Urinary bladder (tissue), 3 donors: ENCODE measurements at regions not wholly inside any gene's neighbourhood (a gene's known extent, or its start where the extent isn't known, plus 50 kb on each side); places are given as distances from the start of the nearest gene placed in this dataset.
A peak's percentile ranks its signal among the peaks of the same experiment; 100 is the strongest.

Experiments used
- DNase-seq: peaks from one replicate; pipeline ENCODE4 v3.0.0-alpha.2; 2015; ENCODE audit errors: extremely low spot score
- H3K27ac ChIP-seq: one replicate; pipeline ENCODE4 v1.5.1; 2013; ENCODE audit warnings: low read depth, mild to moderate bottlenecking, moderate library complexity
- H3K36me3 ChIP-seq: one replicate; pipeline ENCODE4 v1.6.1; 2013; ENCODE audit warnings: mild to moderate bottlenecking, moderate library complexity; ENCODE audit not compliant: insufficient read depth
- H3K4me1 ChIP-seq: one replicate; pipeline ENCODE4 v1.6.1; 2013; ENCODE audit warnings: mild to moderate bottlenecking, moderate library complexity; ENCODE audit not compliant: insufficient read depth
- H3K4me3 ChIP-seq: one replicate; pipeline ENCODE4 v1.5.1; 2013; ENCODE audit warnings: low read depth, low read length
- WGBS: extraction: QIAGEN DNeasy Blood & Tissue Kit; methylation state at CpG from one replicate; pipeline ENCODE4 v1.1.7; 2013; 5-methylcytosine and 5-hydroxymethylcytosine counted together
- donor health status: healthy with polysubstance abuse.
- donor health status: healthy.

- Histone ChIP-seq H3K4me1 (no peaks in the 10 kb centered on the region), H3K4me3 (no peak overlapping the region), H3K36me3 (no peaks in the 10 kb centered on the region), H3K27ac (no peak overlapping the region)
- WGBS = 92% methylated on average over 14 of the region's 14 CpGs
- DNase-seq = no peak
Observed at GRCh38 chr19:29409076-29409862, 116.5 kb upstream of the VSTM2B start.

DNA sequence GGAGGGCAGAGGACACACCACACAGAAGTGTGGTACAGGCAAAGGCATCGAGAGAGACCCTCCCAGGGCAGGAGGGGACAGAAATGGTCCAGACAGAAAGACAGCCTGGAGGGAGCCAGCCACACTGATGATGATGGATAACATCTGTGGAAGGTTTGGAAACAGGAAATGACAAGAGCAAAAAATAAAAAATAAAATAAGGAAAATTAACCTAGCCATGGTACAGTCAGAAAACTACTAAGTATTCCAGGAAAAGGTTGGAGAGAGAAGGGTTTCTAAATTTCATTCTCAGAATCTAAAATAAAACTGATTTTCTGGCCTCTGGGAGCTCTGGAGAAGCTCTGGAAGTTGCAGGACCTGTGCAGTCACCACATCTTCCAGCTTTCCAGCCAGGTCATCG lies 115.2 kb upstream of the VSTM2B start:
- H3K36me3 ChIP-seq = no peaks in the 10 kb centered on the region
- WGBS = 63% methylated on average over 2 of the region's 2 CpGs
- no peak overlapping the region for H3K4me3 ChIP-seq
- DNase-seq = no peak
- H3K4me1 ChIP-seq = no peaks in the 10 kb centered on the region
- no peak overlapping the region for H3K27ac ChIP-seq

- Histone ChIP-seq H3K4me1 (no peaks in the 10 kb centered on the region), H3K4me3 (no peak overlapping the region), H3K27ac (no peak overlapping the region), H3K36me3 (no peaks in the 10 kb centered on the region)
- 51% methylated on average over 17 of the region's 17 CpGs for WGBS
- DNase-seq = peak; percentile 10
Observed at GRCh38 chr19:29411113-29411581, 114.6 kb upstream of the VSTM2B start.

- no peaks in the 10 kb centered on the region for H3K4me1 ChIP-seq
- DNase-seq = no peak
- H3K36me3 ChIP-seq = no peaks in the 10 kb centered on the region
- H3K4me3 ChIP-seq = no peak overlapping the region
- 64% methylated on average over 3 of the region's 3 CpGs for WGBS
- H3K27ac ChIP-seq = no peak overlapping the region
Observed at GRCh38 chr19:29413435-29413834, 112.4 kb upstream of the VSTM2B start.

- WGBS = 51% methylated on average over 5 of the region's 5 CpGs
- no peak overlapping the region for H3K4me3 ChIP-seq
- no peaks in the 10 kb centered on the region for H3K36me3 ChIP-seq
- no peak for DNase-seq
- H3K4me1 ChIP-seq = no peaks in the 10 kb centered on the region
- no peak overlapping the region for H3K27ac ChIP-seq
Observed at GRCh38 chr19:29415507-29415906, 110.3 kb upstream of the VSTM2B start.

DNA sequence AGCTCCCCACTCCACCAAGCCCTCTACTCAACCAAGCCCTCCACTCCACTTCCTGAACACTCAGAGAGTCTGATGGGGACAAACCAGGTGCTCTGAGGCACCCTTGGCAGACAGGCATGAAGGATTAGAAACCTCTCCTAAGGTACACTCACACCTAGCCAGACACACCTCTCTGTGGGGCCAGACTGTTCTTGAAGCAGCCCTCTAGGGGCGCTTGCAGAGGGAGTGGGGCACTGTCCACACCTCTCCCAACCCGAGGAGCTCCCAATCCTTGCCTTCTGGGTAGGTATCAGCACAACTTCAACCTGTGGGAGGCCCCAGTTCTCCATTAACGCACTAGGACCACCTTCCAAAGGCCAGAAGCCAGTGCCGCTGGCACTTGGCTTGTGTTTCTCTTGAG lies 108.7 kb upstream of the VSTM2B start:
- H3K36me3 ChIP-seq = no peaks in the 10 kb centered on the region
- DNase-seq = no peak
- WGBS = 77% methylated on average over 4 of the region's 4 CpGs
- H3K27ac ChIP-seq = no peak overlapping the region
- H3K4me3 ChIP-seq = no peak overlapping the region
- no peaks in the 10 kb centered on the region for H3K4me1 ChIP-seq

DNA sequence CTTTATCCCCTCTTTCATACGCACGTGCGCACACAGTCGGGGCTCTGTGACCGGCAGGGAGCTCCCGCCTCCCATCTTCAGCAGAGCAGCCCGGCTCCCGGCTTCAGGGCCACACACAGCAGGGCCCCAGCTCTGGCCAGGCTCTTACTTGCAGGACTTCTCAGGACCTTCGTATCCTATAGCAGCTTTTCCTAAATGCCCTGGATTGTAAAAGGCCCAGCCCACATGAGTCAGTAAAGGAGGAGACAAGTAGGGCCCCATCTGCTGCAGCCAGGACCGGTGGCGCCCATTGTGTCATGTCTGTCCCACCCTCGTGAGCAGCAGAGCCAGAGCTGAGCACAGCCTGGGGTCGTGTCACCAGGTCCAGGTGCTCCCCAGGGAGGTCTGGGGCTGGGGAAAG lies 107.6 kb upstream of the VSTM2B start:
- Histone ChIP-seq H3K36me3 (no peaks in the 10 kb centered on the region), H3K4me1 (no peaks in the 10 kb centered on the region), H3K4me3 (no peak overlapping the region), H3K27ac (no peak overlapping the region)
- 59% methylated on average over 13 of the region's 13 CpGs for WGBS
- DNase-seq = no peak

DNA sequence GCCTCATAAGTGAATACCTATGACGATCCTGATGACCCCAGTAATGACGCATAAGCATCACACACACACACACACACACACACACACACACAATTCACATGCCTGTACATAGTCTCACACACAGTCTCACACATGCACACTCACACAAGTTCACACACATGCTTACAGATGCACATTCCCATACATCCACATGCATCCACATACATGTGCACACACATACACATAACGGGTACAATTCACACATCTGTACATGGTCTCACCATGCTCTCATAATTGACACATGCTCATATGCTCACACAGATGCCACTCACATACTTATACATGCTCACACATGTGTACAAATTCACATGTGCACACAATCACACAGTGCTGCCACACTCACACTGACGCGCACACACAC lies 105.7 kb upstream of the VSTM2B start:
- no peaks in the 10 kb centered on the region for H3K36me3 ChIP-seq
- no peaks in the 10 kb centered on the region for H3K4me1 ChIP-seq
- 86% methylated on average over 5 of the region's 5 CpGs for WGBS
- H3K4me3 ChIP-seq = no peak overlapping the region
- no peak overlapping the region for H3K27ac ChIP-seq
- no peak for DNase-seq

- H3K4me1 ChIP-seq = no peaks in the 10 kb centered on the region
- no peak for DNase-seq
- WGBS = 79% methylated on average over 22 of the region's 22 CpGs
- no peak overlapping the region for H3K27ac ChIP-seq
- no peaks in the 10 kb centered on the region for H3K36me3 ChIP-seq
- H3K4me3 ChIP-seq = no peak overlapping the region
Observed at GRCh38 chr19:29420482-29421195, 105.2 kb upstream of the VSTM2B start.

DNA sequence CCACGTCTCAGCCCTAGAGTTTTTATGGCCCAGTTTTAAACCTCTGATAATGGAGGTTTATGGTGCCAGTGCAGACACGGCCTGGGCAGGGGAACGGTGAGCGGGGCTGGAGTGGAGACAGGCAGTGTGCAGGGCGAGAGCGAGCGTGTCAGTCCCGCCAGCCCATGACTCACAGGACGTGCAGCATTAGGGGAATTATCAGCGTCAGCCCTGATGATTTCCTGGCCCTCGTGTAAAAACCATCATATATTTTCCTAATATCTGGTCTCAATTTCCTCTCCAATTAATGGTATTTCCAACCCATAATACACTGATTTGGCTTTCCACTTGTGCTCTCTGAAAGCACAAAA lies 104.6 kb upstream of the VSTM2B start:
- H3K27ac ChIP-seq = no peak overlapping the region
- H3K36me3 ChIP-seq = no peaks in the 10 kb centered on the region
- no peak overlapping the region for H3K4me3 ChIP-seq
- no peak for DNase-seq
- H3K4me1 ChIP-seq = no peaks in the 10 kb centered on the region
- 29% methylated on average over 11 of the region's 11 CpGs for WGBS

- no peak overlapping the region for H3K4me3 ChIP-seq
- 77% methylated on average over 7 of the region's 7 CpGs for WGBS
- no peak for DNase-seq
Observed at GRCh38 chr19:29422047-29422446, 103.7 kb upstream of the VSTM2B start.

DNA sequence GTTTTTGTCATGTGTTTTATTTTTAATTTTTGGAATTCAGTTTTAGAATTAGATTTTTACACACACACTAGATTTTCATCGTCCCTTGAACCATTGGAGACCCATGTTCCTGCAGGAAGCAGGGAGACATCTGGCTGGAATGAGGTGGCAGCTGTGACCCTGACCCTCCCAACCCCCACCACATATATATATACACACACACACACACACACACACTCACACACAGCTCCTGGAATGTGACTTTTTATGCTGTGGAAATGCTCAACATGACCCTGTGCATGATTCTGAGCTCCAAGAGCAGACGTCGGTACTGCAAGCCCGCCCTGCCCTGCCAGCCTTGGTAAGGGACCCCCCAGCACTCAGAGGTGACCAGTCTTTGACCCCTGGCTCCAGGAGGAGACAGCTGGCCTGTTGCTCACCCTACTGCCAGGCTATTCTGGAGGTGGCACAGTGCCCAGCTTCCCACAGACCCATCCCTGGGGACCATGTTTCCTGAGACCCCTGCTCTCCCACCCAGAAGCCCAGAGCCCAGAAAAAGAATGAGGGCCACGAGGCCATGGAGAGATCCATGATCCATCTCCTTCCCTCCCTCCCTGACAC lies 103.2 kb upstream of the VSTM2B start:
- Histone ChIP-seq H3K4me3 (no peak overlapping the region), H3K27ac (no peak overlapping the region), H3K36me3 (no peaks in the 10 kb centered on the region), H3K4me1 (no peaks in the 10 kb centered on the region)
- WGBS = 56% methylated on average over 5 of the region's 5 CpGs
- DNase-seq = no peak

More at GRCh38 chr19:29422047-29422446, 103.7 kb upstream of the VSTM2B start:
- Histone ChIP-seq H3K27ac (no peak overlapping the region), H3K4me1 (no peaks in the 10 kb centered on the region), H3K36me3 (no peaks in the 10 kb centered on the region)

GRCh38 chr19:29428071-29428470 lies 97.7 kb upstream of the VSTM2B start:
- Histone ChIP-seq H3K36me3 (no peaks in the 10 kb centered on the region), H3K4me3 (no peak overlapping the region), H3K27ac (no peak overlapping the region), H3K4me1 (no peaks in the 10 kb centered on the region)
- 67% methylated on average over 7 of the region's 7 CpGs for WGBS
- no peak for DNase-seq

GRCh38 chr19:29429021-29429420 lies 96.8 kb upstream of the VSTM2B start:
- 78% methylated on average over 9 of the region's 9 CpGs for WGBS
- DNase-seq = no peak

More at GRCh38 chr19:29429021-29429420, 96.8 kb upstream of the VSTM2B start:
- Histone ChIP-seq H3K36me3 (no peaks in the 10 kb centered on the region), H3K4me3 (no peak overlapping the region), H3K27ac (no peak overlapping the region), H3K4me1 (no peaks in the 10 kb centered on the region)
